WTC11 (cell line): ENCODE measurements at regions not wholly inside any gene's neighbourhood (a gene's known extent, or its start where the extent isn't known, plus 50 kb on each side); places are given as distances from the start of the nearest gene placed in this dataset.

Experiments used
- ATAC-seq: fragments of 200-7000 bp; cut with Tn5 transposase; 2 replicates; pipeline ENCODE4 v1.10.0; 2021; ENCODE audit warnings: mild to moderate bottlenecking, moderate library complexity
- CTCF ChIA-PET: fragments of 300-600 bp; sonication (Branson Sonifier 250); formaldehyde crosslinking; loops from one replicate; lab custom pipeline; 2021; ENCODE audit warnings: antibody characterized with exemption; lab: Charles Lee
- POLR2A ChIA-PET: fragments of 350-600 bp; sonication (Branson Sonifier 250); formaldehyde crosslinking; loops from one replicate; lab custom pipeline; 2021; ENCODE audit warnings: antibody characterized with exemption; lab: Charles Lee
- DNase-seq: peaks from one replicate; pipeline ENCODE4 v3.0.0; 2021; ENCODE audit warnings: low spot score
- H3K27ac Mint-ChIP-seq: 2 replicates; pipeline ENCODE4 v1.8.0; 2021; ENCODE audit warnings: mixed read lengths
- H3K27me3 Mint-ChIP-seq: 2 replicates; pipeline ENCODE4 v1.8.0; 2021; ENCODE audit warnings: low read depth, mild to moderate bottlenecking, moderate library complexity, mixed read lengths
- H3K36me3 Mint-ChIP-seq: 2 replicates; pipeline ENCODE4 v1.8.0; 2021; ENCODE audit warnings: mixed read lengths
- H3K4me1 Mint-ChIP-seq: 2 replicates; pipeline ENCODE4 v1.8.0; 2022; ENCODE audit warnings: mixed read lengths
- H3K4me3 Mint-ChIP-seq: 2 replicates; pipeline ENCODE4 v1.8.0; 2021; ENCODE audit warnings: mild to moderate bottlenecking, moderate library complexity, mixed read lengths
- H3K9me3 Mint-ChIP-seq: 2 replicates; pipeline ENCODE4 v1.8.0; 2021; ENCODE audit warnings: mixed read lengths
- ELF4 ChIP-seq: sonication (generic); formaldehyde crosslinking; IDR thresholded peaks from 2 replicates; pipeline ENCODE4 v1.8.1; 2022; ENCODE audit warnings: low read depth, mild to moderate bottlenecking, moderate library complexity, missing genetic modification reagents
- EMX1 ChIP-seq: fragments of 250-450 bp; sonication (Bioruptor Pico); IDR thresholded peaks from 2 replicates; pipeline ENCODE4 v1.8.0; 2021; ENCODE audit warnings: mild to moderate bottlenecking
- FOXJ3 ChIP-seq: sonication (generic); formaldehyde crosslinking; IDR thresholded peaks from 2 replicates; pipeline ENCODE4 v1.9.0; 2021; ENCODE audit warnings: missing genetic modification reagents, mild to moderate bottlenecking, borderline replicate concordance
- HMGA2 ChIP-seq: fragments of 250-450 bp; sonication (Bioruptor Pico); IDR thresholded peaks from 2 replicates; pipeline ENCODE4 v1.4.0; 2021; ENCODE audit warnings: mild to moderate bottlenecking, moderate library complexity
- NFYB ChIP-seq: sonication (generic); formaldehyde crosslinking; conservative IDR thresholded peaks from 2 replicates; pipeline ENCODE4 v1.8.0; 2022; ENCODE audit warnings: low read depth, missing genetic modification reagents
- NR1H2 ChIP-seq: sonication (generic); formaldehyde crosslinking; IDR thresholded peaks from 2 replicates; pipeline ENCODE4 v1.9.0; 2021; ENCODE audit warnings: mild to moderate bottlenecking, moderate library complexity, missing genetic modification reagents
- RORB ChIP-seq: fragments of 250-450 bp; sonication (Bioruptor Pico); IDR thresholded peaks from 2 replicates; pipeline ENCODE4 v1.9.0; 2021; ENCODE audit warnings: mild to moderate bottlenecking
- ZNF263 ChIP-seq: sonication (generic); formaldehyde crosslinking; IDR thresholded peaks from 2 replicates; pipeline ENCODE4 v1.8.1; 2022; ENCODE audit warnings: low read depth, mild to moderate bottlenecking, moderate library complexity, missing genetic modification reagents
- TF ChIP-seq, protein P1 (sequence below): sonication (generic); formaldehyde crosslinking; IDR thresholded peaks from 2 replicates; pipeline ENCODE4 v1.8.1; 2023; ENCODE audit warnings: mild to moderate bottlenecking, missing genetic modification reagents, moderate library complexity
- TF ChIP-seq, protein P2 (sequence below): sonication (generic); formaldehyde crosslinking; IDR thresholded peaks from 2 replicates; pipeline ENCODE4 v1.8.0; 2022; ENCODE audit warnings: mild to moderate bottlenecking, missing genetic modification reagents
- TF ChIP-seq, protein P3 (sequence below): sonication (generic); formaldehyde crosslinking; IDR thresholded peaks from 2 replicates; pipeline ENCODE4 v1.8.0; 2023; ENCODE audit warnings: missing genetic modification reagents
- TF ChIP-seq, protein P4 (sequence below): fragments of 250-450 bp; sonication (Bioruptor Pico); conservative IDR thresholded peaks from 2 replicates; pipeline ENCODE4 v1.9.0; 2021; ENCODE audit warnings: mild to moderate bottlenecking
- TF ChIP-seq, protein P5 (sequence below): sonication (generic); formaldehyde crosslinking; IDR thresholded peaks from 2 replicates; pipeline ENCODE4 v1.8.1; 2022; ENCODE audit warnings: low read depth, mild to moderate bottlenecking, moderate library complexity, missing genetic modification reagents, borderline replicate concordance
- TF ChIP-seq, protein P6 (sequence below): sonication (generic); formaldehyde crosslinking; IDR thresholded peaks from 2 replicates; pipeline ENCODE4 v1.8.0; 2022; ENCODE audit warnings: mild to moderate bottlenecking, missing genetic modification reagents

DNA sequence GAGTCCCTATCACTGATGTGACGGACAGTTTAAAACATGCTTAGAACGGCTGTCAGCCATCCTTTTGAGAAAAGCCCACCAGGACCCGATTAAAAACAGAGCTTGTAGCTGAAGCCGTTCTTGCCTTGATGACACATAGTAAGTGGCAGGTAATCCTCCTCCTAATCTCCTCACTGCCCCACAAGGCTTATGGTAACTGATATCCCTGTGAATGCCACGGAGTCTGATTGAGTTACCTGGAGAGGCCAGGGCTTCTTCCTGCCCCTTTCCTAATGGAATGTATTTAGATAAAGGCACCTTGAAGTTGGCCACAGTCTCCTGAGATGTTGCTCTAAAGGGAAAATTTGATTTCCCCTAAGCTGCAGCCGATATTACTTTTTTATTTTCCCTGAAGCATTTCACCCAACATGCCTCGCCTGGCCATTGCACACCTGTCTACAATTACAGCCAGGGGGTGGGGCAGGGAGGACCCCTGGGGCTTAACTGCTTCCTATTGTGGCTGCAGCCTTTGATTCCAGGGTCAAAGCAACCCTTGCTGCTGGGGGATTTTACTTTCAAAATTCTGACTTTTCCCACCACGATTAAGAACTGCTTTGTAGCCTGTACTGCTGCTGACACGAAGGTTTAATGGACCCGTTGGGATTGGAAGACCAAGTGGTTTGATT, 169.0 kb upstream of the GPR26 start (continued):
- TF ChIP-seq, protein P1, sequence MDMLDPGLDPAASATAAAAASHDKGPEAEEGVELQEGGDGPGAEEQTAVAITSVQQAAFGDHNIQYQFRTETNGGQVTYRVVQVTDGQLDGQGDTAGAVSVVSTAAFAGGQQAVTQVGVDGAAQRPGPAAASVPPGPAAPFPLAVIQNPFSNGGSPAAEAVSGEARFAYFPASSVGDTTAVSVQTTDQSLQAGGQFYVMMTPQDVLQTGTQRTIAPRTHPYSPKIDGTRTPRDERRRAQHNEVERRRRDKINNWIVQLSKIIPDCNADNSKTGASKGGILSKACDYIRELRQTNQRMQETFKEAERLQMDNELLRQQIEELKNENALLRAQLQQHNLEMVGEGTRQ (CRISPR knock-in tag): no peak
- no peak for TF ChIP-seq NR1H2 (CRISPR knock-in tag)
- TF ChIP-seq, all 79 proteins: peak for 0

DNA sequence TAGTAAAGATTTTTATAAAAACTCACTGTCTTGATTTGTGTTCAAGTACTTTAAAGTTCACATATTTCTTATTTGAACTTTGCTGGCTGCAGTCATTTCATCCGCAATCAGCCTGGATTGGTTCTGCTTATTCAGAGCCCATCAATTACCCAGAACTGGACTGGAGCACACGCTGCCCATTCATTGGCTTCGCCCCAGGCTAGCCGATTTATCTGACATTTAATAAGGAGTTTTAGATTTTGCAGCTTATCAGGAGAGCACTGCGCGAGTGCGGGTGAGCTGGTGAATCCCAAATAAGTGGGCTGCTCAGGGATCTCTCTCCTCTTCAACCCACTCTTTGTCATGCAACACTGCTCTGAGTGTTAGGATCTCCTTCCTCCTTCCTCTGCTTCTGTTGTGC, 166.0 kb upstream of the GPR26 start:
- CTCF ChIA-PET: no interaction called here

DNA sequence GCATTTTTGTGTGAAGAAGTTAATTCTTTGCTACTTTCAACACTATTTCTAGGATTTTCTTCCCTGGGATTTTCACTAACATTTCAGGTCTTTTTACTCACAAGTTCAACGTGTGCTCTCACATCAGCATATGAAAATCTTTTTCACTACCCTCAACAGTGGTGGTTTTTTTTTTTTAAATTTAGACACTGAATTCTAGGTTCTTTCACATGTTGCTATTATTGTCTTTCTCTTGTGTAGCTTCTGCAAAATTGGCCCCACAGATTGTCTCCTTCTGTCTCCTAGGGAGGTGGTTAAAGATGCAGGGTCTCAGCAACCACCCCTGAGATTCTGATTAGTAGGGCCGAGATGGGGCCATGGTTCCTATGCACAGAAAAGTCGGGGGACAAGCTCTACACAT, 165.0 kb upstream of the GPR26 start:
- CTCF ChIA-PET: interaction anchor here (0.7 kb wide), 1 partner anchor 10 kb away, joined by 3 read pairs; no protein-coding TSS in a partner anchor
- Mint-ChIP-seq H3K4me1 (peaks cover 39% of the 10 kb centered on the region), H3K27me3 (peaks cover 3% of the 10 kb centered on the region; the same call in 1 of the 2 replicates), H3K9me3 (no peaks in the 10 kb centered on the region), H3K4me3 (no peak overlapping the region), H3K27ac (no peak overlapping the region), H3K36me3 (no peaks in the 10 kb centered on the region)
- POLR2A ChIA-PET: no interaction called here
- no peak for DNase-seq
- TF ChIP-seq, protein P2, sequence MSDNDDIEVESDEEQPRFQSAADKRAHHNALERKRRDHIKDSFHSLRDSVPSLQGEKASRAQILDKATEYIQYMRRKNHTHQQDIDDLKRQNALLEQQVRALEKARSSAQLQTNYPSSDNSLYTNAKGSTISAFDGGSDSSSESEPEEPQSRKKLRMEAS: no peak
- TF ChIP-seq NFYB (CRISPR knock-in tag) (no peak), EMX1 (CRISPR knock-in tag) (no peak), FOXJ3 (no peak)
- TF ChIP-seq, protein P1 (CRISPR knock-in tag): no peak
- ATAC-seq: no peak

More for the DNA sequence above, 166.0 kb upstream of the GPR26 start:
- DNase-seq (no peak), ATAC-seq (peak; percentile 48; the same call in 1 of the 2 replicates)
- POLR2A ChIA-PET: interaction anchor here (0.8 kb wide), 1 partner anchor 37 kb away, joined by 3 read pairs; no protein-coding TSS in a partner anchor
- Mint-ChIP-seq H3K4me3 (no peak overlapping the region), H3K36me3 (no peaks in the 10 kb centered on the region), H3K9me3 (no peaks in the 10 kb centered on the region), H3K27ac (no peak overlapping the region), H3K27me3 (peaks cover 3% of the 10 kb centered on the region; the same call in 1 of the 2 replicates), H3K4me1 (peaks cover 39% of the 10 kb centered on the region)
- TF ChIP-seq, protein P1 (CRISPR knock-in tag): no peak
- TF ChIP-seq ZNF263 (CRISPR knock-in tag): no peak
- TF ChIP-seq, protein P3, sequence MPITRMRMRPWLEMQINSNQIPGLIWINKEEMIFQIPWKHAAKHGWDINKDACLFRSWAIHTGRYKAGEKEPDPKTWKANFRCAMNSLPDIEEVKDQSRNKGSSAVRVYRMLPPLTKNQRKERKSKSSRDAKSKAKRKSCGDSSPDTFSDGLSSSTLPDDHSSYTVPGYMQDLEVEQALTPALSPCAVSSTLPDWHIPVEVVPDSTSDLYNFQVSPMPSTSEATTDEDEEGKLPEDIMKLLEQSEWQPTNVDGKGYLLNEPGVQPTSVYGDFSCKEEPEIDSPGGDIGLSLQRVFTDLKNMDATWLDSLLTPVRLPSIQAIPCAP: no peak

DNA sequence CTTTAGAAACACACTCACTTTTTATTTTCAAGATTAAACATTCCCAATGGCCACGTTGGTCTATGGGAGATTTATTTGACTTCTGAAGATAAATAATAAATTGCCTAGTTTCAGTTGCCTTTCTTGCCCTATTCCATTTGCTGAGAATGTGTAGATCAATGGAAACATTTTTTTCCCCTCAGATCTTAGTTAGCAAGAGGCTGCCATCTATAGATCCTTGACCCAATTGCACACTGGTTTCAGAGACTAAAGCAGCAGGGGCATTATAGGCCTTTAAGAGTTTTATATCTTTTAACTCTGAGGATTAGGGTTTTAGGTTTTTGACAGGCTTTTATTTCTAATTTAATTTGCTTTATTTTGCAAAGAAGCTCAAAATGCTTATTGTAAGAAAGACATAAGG, 163.2 kb upstream of the GPR26 start:
- H3K4me3 Mint-ChIP-seq: no peak overlapping the region
- POLR2A ChIA-PET: interaction anchor here (1.0 kb wide), 1 partner anchor 11 kb away, joined by 3 read pairs; no protein-coding TSS in a partner anchor
- peaks cover 26% of the 10 kb centered on the region for H3K4me1 Mint-ChIP-seq
- peaks cover 11% of the 10 kb centered on the region; the same call in 1 of the 2 replicates for H3K9me3 Mint-ChIP-seq
- no peak for DNase-seq
- peaks cover 3% of the 10 kb centered on the region; the same call in 1 of the 2 replicates for H3K27me3 Mint-ChIP-seq
- ATAC-seq: no peak
- H3K27ac Mint-ChIP-seq: no peak overlapping the region
- TF ChIP-seq, protein P4, sequence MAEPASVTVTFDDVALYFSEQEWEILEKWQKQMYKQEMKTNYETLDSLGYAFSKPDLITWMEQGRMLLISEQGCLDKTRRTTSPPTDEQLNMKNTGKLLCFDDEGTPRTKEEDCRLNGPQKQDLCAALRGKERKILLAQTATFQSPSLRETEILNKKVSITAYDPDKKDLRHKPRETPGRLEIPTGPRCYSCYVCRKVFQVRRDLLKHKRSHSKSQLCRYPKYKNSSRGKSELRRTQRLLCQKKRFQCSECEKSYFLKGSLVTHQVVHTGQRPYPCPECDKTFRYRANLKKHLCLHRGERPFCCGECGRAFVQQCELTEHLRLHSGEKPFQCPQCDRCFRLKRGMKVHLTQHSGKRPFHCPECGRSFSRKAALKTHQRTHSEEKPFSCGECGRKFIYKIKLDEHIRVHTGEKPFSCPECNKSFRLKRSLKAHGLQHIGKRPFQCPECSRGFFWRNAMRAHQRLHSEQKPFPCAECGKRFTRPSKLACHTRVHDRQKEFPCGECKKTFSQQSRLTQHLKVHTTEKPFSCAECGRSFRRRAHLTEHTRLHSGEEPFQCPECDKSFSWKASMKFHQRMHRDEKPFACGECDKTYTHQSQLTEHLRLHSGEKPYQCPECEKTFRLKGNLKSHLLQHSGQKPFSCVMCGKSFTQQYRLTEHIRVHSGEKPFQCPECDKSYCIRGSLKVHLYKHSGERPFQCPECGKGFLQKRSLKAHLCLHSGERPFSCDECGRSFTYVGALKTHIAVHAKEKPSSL (CRISPR knock-in tag): no peak
- TF ChIP-seq RORB (CRISPR knock-in tag): no peak
- no peak for TF ChIP-seq HMGA2 (CRISPR knock-in tag)
- no peak for TF ChIP-seq ELF4 (CRISPR knock-in tag)
- TF ChIP-seq, protein P5, sequence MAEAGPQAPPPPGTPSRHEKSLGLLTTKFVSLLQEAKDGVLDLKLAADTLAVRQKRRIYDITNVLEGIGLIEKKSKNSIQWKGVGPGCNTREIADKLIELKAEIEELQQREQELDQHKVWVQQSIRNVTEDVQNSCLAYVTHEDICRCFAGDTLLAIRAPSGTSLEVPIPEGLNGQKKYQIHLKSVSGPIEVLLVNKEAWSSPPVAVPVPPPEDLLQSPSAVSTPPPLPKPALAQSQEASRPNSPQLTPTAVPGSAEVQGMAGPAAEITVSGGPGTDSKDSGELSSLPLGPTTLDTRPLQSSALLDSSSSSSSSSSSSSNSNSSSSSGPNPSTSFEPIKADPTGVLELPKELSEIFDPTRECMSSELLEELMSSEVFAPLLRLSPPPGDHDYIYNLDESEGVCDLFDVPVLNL (CRISPR knock-in tag): no peak
- TF ChIP-seq, protein P6, sequence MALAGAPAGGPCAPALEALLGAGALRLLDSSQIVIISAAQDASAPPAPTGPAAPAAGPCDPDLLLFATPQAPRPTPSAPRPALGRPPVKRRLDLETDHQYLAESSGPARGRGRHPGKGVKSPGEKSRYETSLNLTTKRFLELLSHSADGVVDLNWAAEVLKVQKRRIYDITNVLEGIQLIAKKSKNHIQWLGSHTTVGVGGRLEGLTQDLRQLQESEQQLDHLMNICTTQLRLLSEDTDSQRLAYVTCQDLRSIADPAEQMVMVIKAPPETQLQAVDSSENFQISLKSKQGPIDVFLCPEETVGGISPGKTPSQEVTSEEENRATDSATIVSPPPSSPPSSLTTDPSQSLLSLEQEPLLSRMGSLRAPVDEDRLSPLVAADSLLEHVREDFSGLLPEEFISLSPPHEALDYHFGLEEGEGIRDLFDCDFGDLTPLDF (CRISPR knock-in tag): no peak
- H3K36me3 Mint-ChIP-seq: no peaks in the 10 kb centered on the region
- CTCF ChIA-PET: no interaction called here
